ENCODE measurements at regions not wholly inside any gene's neighbourhood (a gene's known extent, or its start where the extent isn't known, plus 50 kb on each side); places are given as distances from the start of the nearest gene placed in this dataset.

GRCh38 chr7:52247518-52247917 lies 787.9 kb upstream of the POM121L12 start:
- TF ChIP-seq BHLHE40 (IDR thresholded peaks at IDR 0.05; ENCODE audit: borderline replicate concordance) (no peak), SP1 (IDR thresholded peaks at IDR 0.05) (no peak), ELF4 (IDR thresholded peaks at IDR 0.05) (no peak), FOXK2 (IDR thresholded peaks at IDR 0.05) (no peak), NFRKB (IDR thresholded peaks at IDR 0.05) (no peak), LEF1 (IDR thresholded peaks at IDR 0.05; ENCODE audit: borderline replicate concordance) (no peak), CTBP1 (IDR thresholded peaks at IDR 0.05; ENCODE audit: borderline replicate concordance) (no peak), FOXM1 (IDR thresholded peaks at IDR 0.05; ENCODE audit: borderline replicate concordance) (no peak), FOXA1 (IDR thresholded peaks at IDR 0.05) (no peak), TARDBP (IDR thresholded peaks at IDR 0.05) (no peak), SUZ12 (IDR thresholded peaks at IDR 0.05) (no peak), L3MBTL2 (conservative IDR thresholded peaks at IDR 0.05) (no peak), ZNF384 (IDR thresholded peaks at IDR 0.05) (no peak), HDGF (IDR thresholded peaks at IDR 0.05; ENCODE audit: borderline replicate concordance) (no peak), ARNT (IDR thresholded peaks at IDR 0.05) (no peak)
- TF ChIP-seq, protein P1, sequence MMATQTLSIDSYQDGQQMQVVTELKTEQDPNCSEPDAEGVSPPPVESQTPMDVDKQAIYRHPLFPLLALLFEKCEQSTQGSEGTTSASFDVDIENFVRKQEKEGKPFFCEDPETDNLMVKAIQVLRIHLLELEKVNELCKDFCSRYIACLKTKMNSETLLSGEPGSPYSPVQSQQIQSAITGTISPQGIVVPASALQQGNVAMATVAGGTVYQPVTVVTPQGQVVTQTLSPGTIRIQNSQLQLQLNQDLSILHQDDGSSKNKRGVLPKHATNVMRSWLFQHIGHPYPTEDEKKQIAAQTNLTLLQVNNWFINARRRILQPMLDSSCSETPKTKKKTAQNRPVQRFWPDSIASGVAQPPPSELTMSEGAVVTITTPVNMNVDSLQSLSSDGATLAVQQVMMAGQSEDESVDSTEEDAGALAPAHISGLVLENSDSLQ (IDR thresholded peaks at IDR 0.05): no peak
- DNase-seq (ENCODE audit: extremely low spot score): no peak
- ChIA-PET CTCF (no interaction called here), POLR2A (no interaction called here)

GRCh38 chr7:52243685-52244084 lies 791.7 kb upstream of the POM121L12 start:
- ChIA-PET POLR2A (no interaction called here), CTCF (no interaction called here)
- DNase-seq (ENCODE audit: extremely low spot score): no peak
- TF ChIP-seq TARDBP (IDR thresholded peaks at IDR 0.05): no peak

GRCh38 chr7:52233248-52233647 lies 802.2 kb upstream of the POM121L12 start:
- DNase-seq (ENCODE audit: extremely low spot score): no peak
- ChIA-PET CTCF (no interaction called here), POLR2A (no interaction called here)
- TF ChIP-seq NFRKB (IDR thresholded peaks at IDR 0.05): no peak
- no peak for TF ChIP-seq TARDBP (IDR thresholded peaks at IDR 0.05)
- TF ChIP-seq SP1 (IDR thresholded peaks at IDR 0.05): no peak
- TF ChIP-seq ELF4 (IDR thresholded peaks at IDR 0.05): no peak
- TF ChIP-seq L3MBTL2 (conservative IDR thresholded peaks at IDR 0.05): no peak
- TF ChIP-seq HDGF (IDR thresholded peaks at IDR 0.05; ENCODE audit: borderline replicate concordance): no peak
- TF ChIP-seq LEF1 (IDR thresholded peaks at IDR 0.05; ENCODE audit: borderline replicate concordance): no peak
- TF ChIP-seq BHLHE40 (IDR thresholded peaks at IDR 0.05; ENCODE audit: borderline replicate concordance): no peak
- TF ChIP-seq, protein P1 (IDR thresholded peaks at IDR 0.05): no peak

DNA sequence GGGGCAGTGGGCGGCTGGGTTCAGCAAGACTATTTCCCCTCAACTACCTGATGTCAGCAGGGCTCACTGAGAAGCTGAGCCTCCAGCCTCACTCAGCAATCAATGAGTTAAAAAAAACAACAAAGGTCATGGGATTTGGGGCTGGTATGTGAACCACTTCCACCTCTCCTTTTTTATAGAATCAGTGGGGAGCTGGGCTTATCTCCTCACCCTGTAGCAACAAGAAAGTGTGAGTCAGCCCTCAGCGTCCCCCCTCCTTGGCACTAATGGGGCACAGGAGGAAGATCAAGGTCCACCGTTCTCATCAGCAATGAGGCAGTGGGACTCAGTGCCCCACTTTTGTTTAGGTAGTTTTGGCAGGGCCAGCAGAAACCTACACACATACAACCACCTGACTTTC lies 823.5 kb upstream of the POM121L12 start:
- no peak for DNase-seq (ENCODE audit: extremely low spot score)
- TF ChIP-seq BHLHE40 (IDR thresholded peaks at IDR 0.05; ENCODE audit: borderline replicate concordance) (no peak), FOXA1 (IDR thresholded peaks at IDR 0.05) (no peak), TARDBP (IDR thresholded peaks at IDR 0.05) (no peak), CTBP1 (IDR thresholded peaks at IDR 0.05; ENCODE audit: borderline replicate concordance) (no peak), SP1 (IDR thresholded peaks at IDR 0.05) (no peak)
- TF ChIP-seq, protein P1 (IDR thresholded peaks at IDR 0.05): no peak
- ChIA-PET POLR2A (no interaction called here), CTCF (no interaction called here)

- ChIA-PET CTCF (no interaction called here), POLR2A (no interaction called here)
- TF ChIP-seq ELF4 (IDR thresholded peaks at IDR 0.05) (no peak), CTBP1 (IDR thresholded peaks at IDR 0.05; ENCODE audit: borderline replicate concordance) (no peak), ZNF384 (IDR thresholded peaks at IDR 0.05) (no peak), ARNT (IDR thresholded peaks at IDR 0.05) (no peak), SP1 (IDR thresholded peaks at IDR 0.05) (no peak), BHLHE40 (IDR thresholded peaks at IDR 0.05; ENCODE audit: borderline replicate concordance) (no peak), FOXA1 (IDR thresholded peaks at IDR 0.05) (no peak), SUZ12 (IDR thresholded peaks at IDR 0.05) (no peak)
- DNase-seq (ENCODE audit: extremely low spot score): no peak
These were observed 825.8 kb upstream of the POM121L12 start for GRCh38 chr7:52209614-52210013.

DNA sequence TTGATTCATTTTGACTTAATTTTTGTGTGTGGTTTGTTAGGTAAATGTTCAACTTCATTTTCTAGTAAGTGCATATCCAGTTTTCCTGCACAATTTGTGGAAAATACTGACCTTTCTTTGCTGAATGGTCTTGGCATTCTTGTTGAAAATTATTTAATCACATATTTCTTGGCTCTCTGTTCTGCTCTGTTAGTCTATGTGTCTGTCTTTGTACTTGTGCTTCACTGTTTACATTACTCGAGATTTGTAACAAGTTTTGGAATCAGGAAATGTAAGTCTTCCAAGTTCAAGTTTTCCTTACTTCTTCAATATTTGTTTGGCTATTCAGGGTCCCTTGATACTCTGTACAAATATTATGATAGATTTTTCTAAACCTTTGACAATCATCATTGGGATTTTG lies 838.2 kb upstream of the POM121L12 start:
- ChIA-PET CTCF (no interaction called here), POLR2A (no interaction called here)
- DNase-seq (ENCODE audit: extremely low spot score): no peak
- TF ChIP-seq SP1 (IDR thresholded peaks at IDR 0.05): no peak

- no peak for DNase-seq (ENCODE audit: extremely low spot score)
- CTCF ChIA-PET: interaction anchor here (0.7 kb wide), 1 partner anchor 29 kb away, joined by 3 read pairs; no protein-coding TSS in a partner anchor
These were observed 839.8 kb upstream of the POM121L12 start for GRCh38 chr7:52195664-52196063.

More at GRCh38 chr7:52195664-52196063, 839.8 kb upstream of the POM121L12 start:
- TF ChIP-seq NFRKB (IDR thresholded peaks at IDR 0.05) (no peak), ZNF384 (IDR thresholded peaks at IDR 0.05) (no peak), CTBP1 (IDR thresholded peaks at IDR 0.05; ENCODE audit: borderline replicate concordance) (no peak), SP1 (IDR thresholded peaks at IDR 0.05) (no peak), L3MBTL2 (conservative IDR thresholded peaks at IDR 0.05) (no peak), ARNT (IDR thresholded peaks at IDR 0.05) (no peak), FOXM1 (IDR thresholded peaks at IDR 0.05; ENCODE audit: borderline replicate concordance) (no peak), SUZ12 (IDR thresholded peaks at IDR 0.05) (no peak), ELF4 (IDR thresholded peaks at IDR 0.05) (no peak), FOXK2 (IDR thresholded peaks at IDR 0.05) (no peak), LEF1 (IDR thresholded peaks at IDR 0.05; ENCODE audit: borderline replicate concordance) (no peak), HDGF (IDR thresholded peaks at IDR 0.05; ENCODE audit: borderline replicate concordance) (no peak), FOXA1 (IDR thresholded peaks at IDR 0.05) (no peak)
- TF ChIP-seq, protein P1 (IDR thresholded peaks at IDR 0.05): no peak
- POLR2A ChIA-PET: no interaction called here

Data from HEK293T (cell line).